Glutamatergic neuron (in vitro differentiated cells): ENCODE measurements at regions not wholly inside any gene's neighbourhood (a gene's known extent, or its start where the extent isn't known, plus 50 kb on each side); places are given as distances from the start of the nearest gene placed in this dataset.

ENCODE experiments used
- DNase-seq: peaks from one replicate; pipeline ENCODE4 v3.0.0; 2022
- H3K27ac Mint-ChIP-seq: one replicate; pipeline ENCODE4 v1.8.0; 2020; ENCODE audit warnings: mild to moderate bottlenecking, mixed read lengths, inconsistent platforms; ENCODE audit not compliant: unreplicated experiment
- H3K27me3 Mint-ChIP-seq: one replicate; pipeline ENCODE4 v1.8.0; 2020; ENCODE audit warnings: mild to moderate bottlenecking, moderate library complexity, mixed read lengths, inconsistent platforms; ENCODE audit not compliant: unreplicated experiment
- H3K36me3 Mint-ChIP-seq: one replicate; pipeline ENCODE4 v1.8.0; 2020; ENCODE audit warnings: mild to moderate bottlenecking, mixed read lengths, inconsistent platforms; ENCODE audit not compliant: unreplicated experiment
- H3K4me1 Mint-ChIP-seq: one replicate; pipeline ENCODE4 v1.8.0; 2020; ENCODE audit warnings: mild to moderate bottlenecking, low read depth, mixed read lengths, inconsistent platforms; ENCODE audit not compliant: unreplicated experiment
- H3K4me3 Mint-ChIP-seq: one replicate; pipeline ENCODE4 v1.8.0; 2020; ENCODE audit warnings: mild to moderate bottlenecking, mixed read lengths, inconsistent platforms; ENCODE audit not compliant: unreplicated experiment
- H3K9me3 Mint-ChIP-seq: one replicate; pipeline ENCODE4 v1.8.0; 2020; ENCODE audit warnings: mild to moderate bottlenecking, moderate library complexity, mixed read lengths, inconsistent platforms; ENCODE audit not compliant: unreplicated experiment
- CTCF ChIP-seq: fragments of 200-600 bp; sonication (generic); IDR thresholded peaks from one replicate; pipeline ENCODE4 v1.5.0; 2021; ENCODE audit not compliant: partially characterized antibody, unreplicated experiment

- Mint-ChIP-seq H3K36me3 (no peaks in the 10 kb centered on the region), H3K4me1 (peaks cover 17% of the 10 kb centered on the region), H3K9me3 (peaks cover 8% of the 10 kb centered on the region), H3K27me3 (peaks cover 3% of the 10 kb centered on the region), H3K27ac (no peak overlapping the region), H3K4me3 (no peak overlapping the region)
- DNase-seq: no peak
- no peak for TF ChIP-seq CTCF
These were observed 156.9 kb downstream of the C9orf50 start for GRCh38 chr9:129463994-129464393.

GRCh38 chr9:129463477-129463876, 157.4 kb downstream of the C9orf50 start:
- peaks cover 2% of the 10 kb centered on the region for H3K27me3 Mint-ChIP-seq
- DNase-seq: no peak
- no peak for TF ChIP-seq CTCF
- H3K4me1 Mint-ChIP-seq: peaks cover 16% of the 10 kb centered on the region
- H3K9me3 Mint-ChIP-seq: peaks cover 8% of the 10 kb centered on the region
- no peak overlapping the region for H3K4me3 Mint-ChIP-seq
- no peak overlapping the region for H3K27ac Mint-ChIP-seq
- H3K36me3 Mint-ChIP-seq: no peaks in the 10 kb centered on the region

- TF ChIP-seq CTCF: no peak
- H3K4me1 Mint-ChIP-seq: peaks cover 13% of the 10 kb centered on the region
These were observed 158.5 kb downstream of the C9orf50 start for GRCh38 chr9:129462360-129462759.

GRCh38 chr9:129460323-129461261, 160.3 kb downstream of the C9orf50 start:
- H3K36me3 Mint-ChIP-seq: no peaks in the 10 kb centered on the region
- peaks cover 12% of the 10 kb centered on the region for H3K4me1 Mint-ChIP-seq
- H3K9me3 Mint-ChIP-seq: peaks cover 6% of the 10 kb centered on the region
- DNase-seq: peak; percentile 93
- peaks cover 4% of the 10 kb centered on the region for H3K27me3 Mint-ChIP-seq
- H3K27ac Mint-ChIP-seq: peak overlapping the region; percentile 98
- no peak for TF ChIP-seq CTCF
- peak overlapping the region; percentile 83 for H3K4me3 Mint-ChIP-seq

More at GRCh38 chr9:129462360-129462759, 158.5 kb downstream of the C9orf50 start:
- Mint-ChIP-seq H3K9me3 (peaks cover 5% of the 10 kb centered on the region), H3K27me3 (peaks cover 4% of the 10 kb centered on the region), H3K36me3 (no peaks in the 10 kb centered on the region), H3K4me3 (no peak overlapping the region), H3K27ac (peak overlapping the region; percentile 17)
- DNase-seq: no peak
